ENCODE measurements at regions not wholly inside any gene's neighbourhood (a gene's known extent, or its start where the extent isn't known, plus 50 kb on each side); places are given as distances from the start of the nearest gene placed in this dataset.
"Not testable (repeated sequence)": the region's sequence is repeated elsewhere in the genome, so short reads cannot be mapped to it uniquely, and the experiment has no call there.

DNA sequence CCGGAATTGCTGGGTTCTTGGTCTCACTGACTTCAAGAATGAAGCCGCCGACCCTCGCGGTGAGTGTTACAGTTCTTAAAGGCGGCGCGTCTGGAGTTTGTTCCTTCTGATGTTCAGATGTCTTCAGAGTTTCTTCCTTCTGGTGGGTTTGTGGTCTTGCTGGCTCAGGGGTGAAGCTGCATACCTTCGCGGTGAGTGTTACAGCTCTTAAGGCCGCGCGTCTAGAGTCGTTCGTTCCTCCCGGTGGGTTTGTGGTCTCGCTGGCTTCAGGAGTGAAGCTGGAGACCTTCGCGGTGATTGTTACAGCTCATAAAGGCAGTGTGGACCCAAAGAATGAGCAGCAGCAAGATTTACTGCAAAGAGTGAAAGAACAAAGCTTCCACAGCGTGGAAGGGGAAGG, 792.1 kb upstream of the CCDC179 start:
- H3K9me3 ChIP-seq (ENCODE audit: control insufficient read depth in 2 of 2, low read length in 2 of 2); H3K36me3 ChIP-seq (ENCODE audit: control insufficient read depth in 2 of 2, insufficient read depth in 2 of 2, low read length in 2 of 2); H3K9ac ChIP-seq (ENCODE audit: low read length in 2 of 2); H3K27me3 ChIP-seq (ENCODE audit: control insufficient read depth in 1 of 2, insufficient read depth in 2 of 2, low read length in 2 of 2); H3K4me3 ChIP-seq (ENCODE audit: low read length in 2 of 2); H3K27ac ChIP-seq (ENCODE audit: low read length); H3K4me1 ChIP-seq (ENCODE audit: control insufficient read depth, insufficient read depth, low read length): not testable (repeated sequence)

- no peaks in the 10 kb centered on the region for H3K36me3 ChIP-seq (ENCODE audit: control insufficient read depth in 2 of 2, insufficient read depth in 2 of 2, low read length in 2 of 2)
- no peaks in the 10 kb centered on the region for H3K9me3 ChIP-seq (ENCODE audit: control insufficient read depth in 2 of 2, low read length in 2 of 2)
Observed at GRCh38 chr11:23653071-23653675, 792.9 kb upstream of the CCDC179 start.

DNA sequence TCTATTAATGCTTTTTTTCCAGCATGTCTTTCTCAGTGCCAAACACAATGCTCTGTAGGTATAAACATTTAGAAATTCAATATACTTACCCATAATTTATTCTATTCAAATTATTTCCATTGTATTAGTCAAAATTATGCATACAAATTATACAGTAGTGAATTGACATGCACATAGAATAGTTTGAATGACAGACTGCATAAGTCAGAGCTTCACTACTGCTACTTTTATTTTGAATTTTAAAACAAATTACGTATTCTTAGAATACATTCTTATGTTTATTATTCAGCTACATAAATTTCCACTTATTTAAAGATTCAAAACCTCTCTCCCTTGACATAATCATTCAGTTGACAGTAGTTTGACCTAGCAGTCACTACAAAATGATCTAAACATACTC, 808.0 kb upstream of the CCDC179 start:
- H3K36me3 ChIP-seq (ENCODE audit: control insufficient read depth in 2 of 2, insufficient read depth in 2 of 2, low read length in 2 of 2), result no peaks in the 10 kb centered on the region
- H3K9me3 ChIP-seq (ENCODE audit: control insufficient read depth in 2 of 2, low read length in 2 of 2), result no peaks in the 10 kb centered on the region
- no peak overlapping the region for H3K27ac ChIP-seq (ENCODE audit: low read length)
- no peaks in the 10 kb centered on the region for H3K4me1 ChIP-seq (ENCODE audit: control insufficient read depth, insufficient read depth, low read length)
- H3K27me3 ChIP-seq (ENCODE audit: control insufficient read depth in 1 of 2, insufficient read depth in 2 of 2, low read length in 2 of 2), result no peaks in the 10 kb centered on the region
- no peak overlapping the region for H3K9ac ChIP-seq (ENCODE audit: low read length in 2 of 2)
- H3K4me3 ChIP-seq (ENCODE audit: low read length in 2 of 2), result no peak overlapping the region

More at GRCh38 chr11:23653071-23653675, 792.9 kb upstream of the CCDC179 start:
- Histone ChIP-seq H3K27me3 (ENCODE audit: control insufficient read depth in 1 of 2, insufficient read depth in 2 of 2, low read length in 2 of 2) (no peaks in the 10 kb centered on the region), H3K9ac (ENCODE audit: low read length in 2 of 2) (no peak overlapping the region), H3K4me3 (ENCODE audit: low read length in 2 of 2) (no peak overlapping the region), H3K27ac (ENCODE audit: low read length) (no peak overlapping the region), H3K4me1 (ENCODE audit: control insufficient read depth, insufficient read depth, low read length) (no peaks in the 10 kb centered on the region)

DNA sequence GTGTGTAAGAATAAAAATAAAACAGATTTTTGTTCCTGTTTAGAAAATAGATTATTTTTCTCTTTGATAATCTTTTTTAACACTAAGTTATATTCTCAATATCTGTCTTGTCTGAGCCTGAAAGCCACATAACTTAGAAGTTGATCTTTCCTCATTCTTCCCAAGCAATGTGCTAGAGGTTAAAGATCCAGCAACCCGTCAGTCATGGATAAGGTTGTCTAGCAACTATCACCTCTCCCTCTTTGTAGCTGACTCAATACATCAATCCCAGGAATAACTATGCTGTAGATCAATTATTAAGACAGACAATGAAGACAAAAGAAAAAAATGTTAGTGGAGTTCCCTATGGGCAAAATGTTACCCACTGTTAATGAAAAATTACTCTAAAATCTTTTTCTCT, 813.1 kb upstream of the CCDC179 start:
- H3K4me3 ChIP-seq (ENCODE audit: low read length in 2 of 2), result no peak overlapping the region

GRCh38 chr11:23674866-23675265, 814.6 kb upstream of the CCDC179 start:
- Histone ChIP-seq H3K36me3 (ENCODE audit: control insufficient read depth in 2 of 2, insufficient read depth in 2 of 2, low read length in 2 of 2) (no peaks in the 10 kb centered on the region), H3K27ac (ENCODE audit: low read length) (no peak overlapping the region), H3K9me3 (ENCODE audit: control insufficient read depth in 2 of 2, low read length in 2 of 2) (no peaks in the 10 kb centered on the region), H3K9ac (ENCODE audit: low read length in 2 of 2) (no peak overlapping the region), H3K27me3 (ENCODE audit: control insufficient read depth in 1 of 2, insufficient read depth in 2 of 2, low read length in 2 of 2) (no peaks in the 10 kb centered on the region), H3K4me1 (ENCODE audit: control insufficient read depth, insufficient read depth, low read length) (no peaks in the 10 kb centered on the region), H3K4me3 (ENCODE audit: low read length in 2 of 2) (no peak overlapping the region)

More for the DNA sequence above, 813.1 kb upstream of the CCDC179 start:
- Histone ChIP-seq H3K27ac (ENCODE audit: low read length) (no peak overlapping the region), H3K9ac (ENCODE audit: low read length in 2 of 2) (no peak overlapping the region), H3K36me3 (ENCODE audit: control insufficient read depth in 2 of 2, insufficient read depth in 2 of 2, low read length in 2 of 2) (no peaks in the 10 kb centered on the region), H3K9me3 (ENCODE audit: control insufficient read depth in 2 of 2, low read length in 2 of 2) (no peaks in the 10 kb centered on the region), H3K27me3 (ENCODE audit: control insufficient read depth in 1 of 2, insufficient read depth in 2 of 2, low read length in 2 of 2) (no peaks in the 10 kb centered on the region), H3K4me1 (ENCODE audit: control insufficient read depth, insufficient read depth, low read length) (no peaks in the 10 kb centered on the region)

- no peaks in the 10 kb centered on the region for H3K9me3 ChIP-seq (ENCODE audit: control insufficient read depth in 2 of 2, low read length in 2 of 2)
- no peaks in the 10 kb centered on the region for H3K36me3 ChIP-seq (ENCODE audit: control insufficient read depth in 2 of 2, insufficient read depth in 2 of 2, low read length in 2 of 2)
- H3K4me3 ChIP-seq (ENCODE audit: low read length in 2 of 2), result no peak overlapping the region
Observed at GRCh38 chr11:23679041-23679440, 817.8 kb upstream of the LUZP2 start.

GRCh38 chr11:23679981-23680380, 816.9 kb upstream of the LUZP2 start:
- Histone ChIP-seq H3K27me3 (ENCODE audit: control insufficient read depth in 1 of 2, insufficient read depth in 2 of 2, low read length in 2 of 2) (no peaks in the 10 kb centered on the region), H3K36me3 (ENCODE audit: control insufficient read depth in 2 of 2, insufficient read depth in 2 of 2, low read length in 2 of 2) (no peaks in the 10 kb centered on the region), H3K27ac (ENCODE audit: low read length) (no peak overlapping the region), H3K9ac (ENCODE audit: low read length in 2 of 2) (no peak overlapping the region), H3K4me1 (ENCODE audit: control insufficient read depth, insufficient read depth, low read length) (no peaks in the 10 kb centered on the region), H3K9me3 (ENCODE audit: control insufficient read depth in 2 of 2, low read length in 2 of 2) (no peaks in the 10 kb centered on the region), H3K4me3 (ENCODE audit: low read length in 2 of 2) (no peak overlapping the region)

More at GRCh38 chr11:23679041-23679440, 817.8 kb upstream of the LUZP2 start:
- no peaks in the 10 kb centered on the region for H3K27me3 ChIP-seq (ENCODE audit: control insufficient read depth in 1 of 2, insufficient read depth in 2 of 2, low read length in 2 of 2)
- H3K27ac ChIP-seq (ENCODE audit: low read length), result no peak overlapping the region
- no peak overlapping the region for H3K9ac ChIP-seq (ENCODE audit: low read length in 2 of 2)
- H3K4me1 ChIP-seq (ENCODE audit: control insufficient read depth, insufficient read depth, low read length), result no peaks in the 10 kb centered on the region

DNA sequence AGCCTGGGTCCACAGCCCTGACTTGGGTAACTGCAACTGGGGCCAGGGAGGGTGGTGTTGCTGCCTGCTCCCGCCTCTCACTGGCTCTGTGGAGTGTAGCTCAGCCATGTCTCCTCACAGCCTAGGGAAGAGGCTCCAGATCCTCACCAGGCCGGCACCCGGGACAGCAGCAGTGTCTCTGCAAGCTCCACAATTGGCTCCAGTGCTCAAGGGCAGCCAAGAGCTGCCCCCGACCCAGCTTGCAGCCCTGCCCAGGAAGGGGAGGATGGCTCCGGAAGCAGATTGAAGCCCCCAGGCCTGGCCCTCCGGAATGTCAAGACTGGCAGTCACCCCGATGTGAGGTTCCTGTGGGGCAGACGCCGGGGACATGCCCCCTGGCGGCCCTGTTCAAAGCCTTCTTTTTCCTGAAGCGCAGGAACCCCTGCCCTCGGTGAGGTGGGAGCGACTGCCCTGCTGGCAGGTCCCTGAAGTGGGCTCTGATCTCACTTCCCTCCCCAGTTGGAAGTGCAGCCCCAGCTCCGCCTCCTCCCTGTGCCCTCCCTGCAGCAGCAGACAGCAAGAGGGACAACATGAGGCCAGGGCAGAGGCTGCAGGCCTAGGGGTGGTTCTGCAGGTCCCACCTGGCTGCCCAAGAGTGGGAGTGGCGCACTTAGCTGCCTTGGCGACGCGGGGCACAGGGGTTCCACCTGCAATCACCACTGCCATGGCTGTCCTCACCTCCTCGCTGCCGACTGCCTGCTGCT, 816.2 kb upstream of the LUZP2 start:
- Histone ChIP-seq H3K9ac (ENCODE audit: low read length in 2 of 2) (no peak overlapping the region), H3K27ac (ENCODE audit: low read length) (no peak overlapping the region), H3K27me3 (ENCODE audit: control insufficient read depth in 1 of 2, insufficient read depth in 2 of 2, low read length in 2 of 2) (no peaks in the 10 kb centered on the region), H3K36me3 (ENCODE audit: control insufficient read depth in 2 of 2, insufficient read depth in 2 of 2, low read length in 2 of 2) (no peaks in the 10 kb centered on the region), H3K4me3 (ENCODE audit: low read length in 2 of 2) (no peak overlapping the region), H3K4me1 (ENCODE audit: control insufficient read depth, insufficient read depth, low read length) (no peaks in the 10 kb centered on the region), H3K9me3 (ENCODE audit: control insufficient read depth in 2 of 2, low read length in 2 of 2) (no peaks in the 10 kb centered on the region)

- Histone ChIP-seq H3K27ac (ENCODE audit: low read length) (no peak overlapping the region), H3K4me3 (ENCODE audit: low read length in 2 of 2) (no peak overlapping the region), H3K27me3 (ENCODE audit: control insufficient read depth in 1 of 2, insufficient read depth in 2 of 2, low read length in 2 of 2) (no peaks in the 10 kb centered on the region), H3K9ac (ENCODE audit: low read length in 2 of 2) (no peak overlapping the region), H3K36me3 (ENCODE audit: control insufficient read depth in 2 of 2, insufficient read depth in 2 of 2, low read length in 2 of 2) (no peaks in the 10 kb centered on the region), H3K9me3 (ENCODE audit: control insufficient read depth in 2 of 2, low read length in 2 of 2) (no peaks in the 10 kb centered on the region), H3K4me1 (ENCODE audit: control insufficient read depth, insufficient read depth, low read length) (no peaks in the 10 kb centered on the region)
Observed at GRCh38 chr11:23684701-23685100, 812.2 kb upstream of the LUZP2 start.

DNA sequence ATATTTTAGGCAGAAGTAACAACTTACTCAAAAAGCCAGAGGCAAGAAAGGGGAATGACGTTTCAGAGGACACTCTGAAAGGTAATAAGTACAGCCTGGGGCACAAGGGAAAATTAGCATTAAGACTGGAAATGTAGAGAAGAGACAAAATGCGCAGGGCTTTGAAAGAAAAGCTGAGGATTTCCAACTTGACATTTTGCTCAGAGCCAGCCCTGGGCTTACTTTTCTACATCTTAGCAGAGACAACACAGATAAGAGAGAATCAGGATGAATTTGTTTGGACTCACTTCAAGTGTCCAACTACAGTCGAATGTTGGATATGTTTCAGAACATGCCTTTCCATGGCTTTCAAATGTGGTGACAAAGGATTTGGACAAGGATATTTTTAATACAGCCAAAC, 808.9 kb upstream of the LUZP2 start:
- Histone ChIP-seq H3K27me3 (ENCODE audit: control insufficient read depth in 1 of 2, insufficient read depth in 2 of 2, low read length in 2 of 2) (no peaks in the 10 kb centered on the region), H3K4me3 (ENCODE audit: low read length in 2 of 2) (no peak overlapping the region), H3K4me1 (ENCODE audit: control insufficient read depth, insufficient read depth, low read length) (no peaks in the 10 kb centered on the region), H3K9me3 (ENCODE audit: control insufficient read depth in 2 of 2, low read length in 2 of 2) (no peaks in the 10 kb centered on the region), H3K27ac (ENCODE audit: low read length) (no peak overlapping the region), H3K36me3 (ENCODE audit: control insufficient read depth in 2 of 2, insufficient read depth in 2 of 2, low read length in 2 of 2) (no peaks in the 10 kb centered on the region), H3K9ac (ENCODE audit: low read length in 2 of 2) (no peak overlapping the region)

DNA sequence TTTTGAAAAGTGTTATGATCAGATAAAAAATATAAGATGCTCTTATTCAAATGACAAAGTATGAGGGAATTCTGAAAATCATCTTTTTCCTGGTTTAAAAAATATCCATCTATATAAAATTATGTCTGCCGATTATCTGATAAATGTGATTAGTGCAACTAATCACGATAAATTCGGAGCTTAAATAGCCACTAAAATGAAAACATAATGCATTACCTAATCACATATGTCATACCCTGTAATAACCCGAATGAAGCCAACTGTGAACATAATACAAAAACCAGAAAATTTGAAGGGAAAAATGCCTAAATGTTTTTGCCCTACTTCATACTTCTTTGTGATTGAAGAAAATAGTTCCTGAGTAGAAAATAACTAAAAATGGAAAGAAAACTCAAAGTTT, 808.4 kb upstream of the LUZP2 start:
- H3K36me3 ChIP-seq (ENCODE audit: control insufficient read depth in 2 of 2, insufficient read depth in 2 of 2, low read length in 2 of 2), result no peaks in the 10 kb centered on the region
- no peaks in the 10 kb centered on the region for H3K9me3 ChIP-seq (ENCODE audit: control insufficient read depth in 2 of 2, low read length in 2 of 2)
- no peaks in the 10 kb centered on the region for H3K4me1 ChIP-seq (ENCODE audit: control insufficient read depth, insufficient read depth, low read length)
- no peak overlapping the region for H3K9ac ChIP-seq (ENCODE audit: low read length in 2 of 2)
- no peak overlapping the region for H3K4me3 ChIP-seq (ENCODE audit: low read length in 2 of 2)
- no peak overlapping the region for H3K27ac ChIP-seq (ENCODE audit: low read length)
- no peaks in the 10 kb centered on the region for H3K27me3 ChIP-seq (ENCODE audit: control insufficient read depth in 1 of 2, insufficient read depth in 2 of 2, low read length in 2 of 2)

Data from stomach smooth muscle (tissue), 2 donors.